HG03159 (cell line): ENCODE measurements at regions not wholly inside any gene's neighbourhood (a gene's known extent, or its start where the extent isn't known, plus 50 kb on each side); places are given as distances from the start of the nearest gene placed in this dataset.

ENCODE experiments used
- ATAC-seq: cut with Tn5 transposase; IDR thresholded peaks from one replicate; pipeline ENCODE4 v1.9.1; 2021; ENCODE audit warnings: mild to moderate bottlenecking, moderate library complexity; ENCODE audit not compliant: unreplicated experiment

GRCh38 chr3:46114323-46114988, 87.2 kb upstream of the XCR1 start:
- ATAC-seq, result no peak

GRCh38 chr3:46113608-46114007, 86.3 kb upstream of the XCR1 start:
- no peak for ATAC-seq

GRCh38 chr3:46112984-46113383, 85.7 kb upstream of the XCR1 start:
- no peak for ATAC-seq

GRCh38 chr3:46112296-46112695, 85.0 kb upstream of the XCR1 start:
- no peak for ATAC-seq

- peak; percentile 80 for ATAC-seq
Observed at GRCh38 chr3:46110701-46111493, 83.6 kb upstream of the XCR1 start.

- no peak for ATAC-seq
Observed at GRCh38 chr3:46107682-46108081, 80.4 kb upstream of the XCR1 start.

- no peak for ATAC-seq
Observed at GRCh38 chr3:46105306-46105919, 78.1 kb upstream of the XCR1 start.

- ATAC-seq, result no peak
Observed at GRCh38 chr3:46104706-46105105, 77.4 kb upstream of the XCR1 start.

GRCh38 chr3:46102780-46103130, 75.5 kb upstream of the XCR1 start:
- no peak for ATAC-seq

- ATAC-seq, result no peak
Observed at GRCh38 chr3:46102059-46102779, 74.9 kb upstream of the XCR1 start.

GRCh38 chr3:46100812-46101211, 73.5 kb upstream of the XCR1 start:
- no peak for ATAC-seq

GRCh38 chr3:46098319-46098761, 71.1 kb upstream of the XCR1 start:
- ATAC-seq, result no peak

- ATAC-seq, result no peak
Observed at GRCh38 chr3:46097691-46098241, 70.5 kb upstream of the XCR1 start.

GRCh38 chr3:46096781-46097180, 69.5 kb upstream of the XCR1 start:
- no peak for ATAC-seq

- ATAC-seq, result no peak
Observed at GRCh38 chr3:46096336-46096735, 69.1 kb upstream of the XCR1 start.

GRCh38 chr3:46095307-46095706, 68.0 kb upstream of the XCR1 start:
- peak; percentile 69 for ATAC-seq

- ATAC-seq, result no peak
Observed at GRCh38 chr3:46094506-46094905, 67.2 kb upstream of the XCR1 start.

- no peak for ATAC-seq
Observed at GRCh38 chr3:46093966-46094365, 66.7 kb upstream of the XCR1 start.

- no peak for ATAC-seq
Observed at GRCh38 chr3:46093327-46093942, 66.2 kb upstream of the XCR1 start.

GRCh38 chr3:46092702-46093080, 65.4 kb upstream of the XCR1 start:
- no peak for ATAC-seq
